Stimulated activated CD4-positive, alpha-beta T cell treated with anti-CD3 and anti-CD28 coated beads, Interleukin-12 subunit alpha, Interleukin-12 subunit beta, amount 100 ng/mL, for 24 hours (primary cell): ENCODE measurements at regions not wholly inside any gene's neighbourhood (a gene's known extent, or its start where the extent isn't known, plus 50 kb on each side); places are given as distances from the start of the nearest gene placed in this dataset.

Source experiments
- DNase-seq, 2 experiments: peaks; one replicate each; pipeline ENCODE4 v3.0.0-alpha.2; 2020; ENCODE audit warnings: low read depth in 2 of 2

DNA sequence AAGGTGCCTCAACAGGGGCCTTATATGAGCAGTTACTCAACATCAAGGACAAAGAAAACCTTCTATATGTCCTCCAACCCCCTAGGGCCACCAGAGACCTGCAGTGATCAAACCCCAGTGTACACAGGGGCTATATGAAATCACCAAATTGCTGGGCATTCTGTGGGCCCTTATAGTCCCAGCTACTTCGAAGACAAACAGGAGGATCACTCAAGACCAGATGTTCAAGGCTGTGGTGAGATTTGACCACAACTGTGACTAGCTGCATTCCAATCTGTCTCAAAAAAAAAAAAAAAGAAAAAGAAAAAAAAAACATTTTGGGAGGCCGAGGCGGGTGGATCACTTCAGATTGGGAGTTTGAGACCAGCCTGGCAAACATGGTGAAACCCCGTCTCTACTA is 51.0 kb upstream of the PRB2 start:
- no peak for DNase-seq

DNA sequence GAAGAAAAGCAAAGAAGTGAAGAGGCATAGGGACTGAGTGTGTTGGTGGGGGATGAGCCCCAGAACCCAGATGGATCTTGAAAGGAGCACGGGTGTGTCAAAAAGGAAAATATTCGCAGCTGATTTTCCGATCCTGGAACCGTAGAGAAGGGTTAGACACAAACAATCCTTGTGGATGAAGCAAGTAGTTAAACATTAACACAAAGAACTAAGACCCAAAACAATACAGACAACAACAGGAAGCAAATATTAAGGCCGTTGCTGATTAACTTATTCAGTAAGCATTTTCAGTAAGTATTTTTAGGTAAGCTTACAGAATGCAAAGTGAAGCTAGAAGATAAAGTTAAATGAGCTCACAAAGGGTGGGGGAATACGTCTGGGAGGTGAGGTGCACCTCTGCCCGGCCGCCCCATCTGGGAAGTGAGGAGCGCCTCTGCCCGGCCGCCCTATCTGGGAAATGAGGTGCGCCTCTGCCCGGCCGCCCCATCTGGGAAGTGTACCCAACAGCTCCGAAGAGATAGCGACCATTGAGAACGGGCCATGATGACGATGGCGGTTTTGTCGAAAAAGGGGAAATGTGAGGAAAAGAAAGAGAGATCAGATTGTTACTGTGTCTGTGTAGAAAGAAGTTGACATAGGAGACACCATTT is 62.8 kb upstream of the PRB2 start:
- DNase-seq = no peak

DNA sequence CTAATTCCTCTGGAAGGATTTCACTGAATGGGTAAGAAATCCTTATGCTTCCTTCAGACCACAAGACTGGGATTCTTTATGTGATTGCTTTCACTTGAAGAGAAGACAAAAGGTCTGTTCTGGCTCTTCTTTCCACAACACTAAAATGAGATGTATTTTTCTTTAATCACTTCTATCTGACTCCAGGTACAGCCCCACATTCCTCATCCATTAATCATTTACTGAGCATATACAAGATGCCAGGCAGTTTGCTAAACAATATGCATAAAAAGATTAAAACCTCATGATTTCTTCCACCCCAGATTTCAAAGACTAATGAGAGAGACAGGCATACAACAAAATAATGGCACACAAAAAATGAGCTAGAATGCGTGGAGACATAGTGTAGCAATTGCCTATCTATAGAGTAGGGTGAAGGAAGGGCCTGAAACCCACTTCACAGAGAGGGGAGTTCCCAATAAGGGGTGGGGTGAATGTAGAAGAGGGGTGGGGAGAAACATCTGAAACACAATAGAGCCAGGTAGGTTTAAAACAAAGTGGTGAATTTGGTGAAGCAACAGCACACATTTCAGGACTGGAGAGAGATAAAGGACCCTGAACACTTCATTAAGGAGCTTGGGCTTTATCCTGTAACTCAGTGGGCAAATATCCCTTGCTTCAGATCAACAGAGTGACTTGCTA is 65.1 kb upstream of the PRB2 start:
- DNase-seq = no peak

- no peak for DNase-seq
Measured at GRCh38 chr12:11461433-11461832, 66.1 kb upstream of the PRB2 start.

DNA sequence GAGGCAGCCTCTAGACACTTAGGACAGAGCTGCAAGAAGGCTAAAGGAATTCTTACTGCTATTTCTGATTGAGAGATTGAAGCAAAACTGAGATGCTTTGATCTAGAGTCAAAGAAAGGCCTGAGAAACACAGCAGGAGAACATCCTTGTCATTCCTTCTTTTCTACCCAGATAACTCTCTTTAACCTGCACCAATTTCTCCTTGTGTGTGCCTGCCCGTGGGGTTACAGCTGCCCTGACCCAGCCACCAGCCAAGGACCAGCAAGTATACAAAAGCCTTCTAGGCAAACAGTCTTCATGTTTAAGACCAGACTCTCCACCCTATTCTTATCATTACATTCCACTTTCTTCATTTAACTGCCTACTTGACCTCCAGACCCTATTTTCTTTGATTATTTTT is 81.7 kb upstream of the PRB2 start:
- DNase-seq = no peak

DNA sequence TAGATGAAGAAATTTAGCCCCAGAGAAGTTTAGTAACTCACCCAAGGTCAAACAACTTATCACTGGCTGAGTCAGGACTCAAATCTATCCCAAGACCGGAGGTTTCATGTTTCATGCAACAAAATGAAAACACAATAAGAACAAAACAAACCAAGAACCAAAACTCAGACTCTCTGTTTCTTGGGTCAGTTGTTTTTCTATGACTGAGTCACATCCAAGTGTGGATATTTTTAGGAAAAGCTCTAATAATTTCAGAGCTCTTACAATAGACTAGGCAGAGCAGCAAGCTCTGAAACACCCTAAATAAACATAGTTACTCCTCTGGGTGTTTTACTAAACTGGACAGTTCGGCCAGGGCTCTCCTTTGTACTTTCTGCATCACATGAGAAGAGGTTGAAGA is 87.6 kb upstream of the PRB2 start:
- DNase-seq = no peak

DNA sequence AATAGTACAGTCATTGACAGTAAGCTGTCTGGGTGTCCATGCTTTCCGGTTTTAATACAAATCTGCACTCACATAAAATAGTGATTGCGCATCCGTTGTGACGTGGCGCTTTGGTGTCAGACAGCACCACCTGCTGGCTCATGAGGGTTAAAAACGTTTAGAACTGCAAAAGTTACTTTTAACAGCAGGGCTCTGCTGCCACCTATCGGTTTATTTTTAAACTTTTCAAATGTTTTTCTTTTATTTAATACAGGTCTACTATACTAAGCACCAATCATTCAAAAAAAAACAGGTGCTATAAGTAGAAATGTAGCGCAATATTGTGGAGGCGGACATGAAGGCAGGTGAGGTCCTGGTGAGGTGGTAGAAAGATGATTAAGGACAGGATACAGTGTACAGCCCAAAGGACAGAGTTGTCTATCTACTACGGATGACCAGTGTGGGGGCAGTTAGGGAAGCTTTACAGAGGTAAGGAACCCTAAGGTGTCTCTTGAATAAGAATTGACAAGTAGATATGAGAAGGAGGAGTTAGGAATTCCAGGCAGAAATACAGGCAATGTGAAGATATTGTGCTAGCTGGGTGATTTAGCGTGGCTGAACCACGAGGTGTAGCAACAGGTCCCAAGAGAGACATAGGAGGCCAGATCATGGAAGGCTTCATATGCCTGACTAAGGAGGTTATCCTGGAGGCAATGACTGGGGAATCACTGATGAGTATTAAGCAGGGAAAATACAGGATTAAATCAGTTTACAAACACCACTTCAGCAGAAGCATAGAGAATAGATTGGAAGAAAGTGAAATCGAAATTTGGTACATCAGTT is 91.5 kb upstream of the PRB2 start:
- peak; percentile 65 to 68 for DNase-seq

- DNase-seq = no peak
Measured at GRCh38 chr12:11496157-11496851, 100.9 kb upstream of the PRB2 start.

DNA sequence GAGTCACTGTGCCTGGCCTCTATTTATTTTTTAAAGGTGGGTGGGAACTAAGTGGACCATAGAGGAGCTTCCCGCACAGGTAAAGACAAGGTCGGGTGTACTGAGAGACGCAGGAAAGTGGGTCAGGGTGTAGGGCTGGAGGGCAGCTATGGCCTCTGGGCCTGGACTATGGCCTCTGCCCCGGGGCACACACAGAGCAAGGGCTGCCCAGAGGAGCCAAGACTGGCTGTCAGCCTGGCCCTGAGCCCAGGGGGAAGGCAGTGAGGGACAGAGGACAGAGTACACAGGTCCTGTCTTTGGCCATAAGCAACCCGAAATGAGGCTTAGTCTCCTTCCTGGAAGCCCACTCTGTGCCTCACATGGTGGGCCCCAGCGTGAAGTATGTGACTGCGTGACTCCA is 102.1 kb upstream of the PRB2 start:
- no peak for DNase-seq

- DNase-seq = no peak
Measured at GRCh38 chr12:11497995-11498394, 102.6 kb upstream of the PRB2 start.

DNA sequence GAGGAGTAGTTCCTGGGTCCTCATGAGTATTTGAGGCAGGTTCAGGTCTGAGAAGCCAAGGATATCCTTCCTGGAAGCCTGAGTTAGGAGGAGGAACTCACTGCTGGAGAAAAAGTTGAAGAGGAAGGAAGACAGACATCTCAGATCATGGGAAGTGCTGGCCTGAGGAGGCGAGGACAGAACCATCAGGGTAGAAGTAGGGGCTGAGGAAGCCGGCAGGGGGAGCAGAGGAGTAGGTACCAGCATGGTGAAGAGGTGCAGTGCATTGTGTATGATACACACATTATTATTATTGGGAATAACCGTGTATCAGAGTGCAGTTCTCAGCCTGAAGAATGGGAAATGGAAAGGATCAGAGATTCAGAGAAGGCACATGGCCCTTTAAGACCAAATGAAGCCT is 103.2 kb upstream of the PRB2 start:
- peak in 1 of 2 experiments; percentile 11 for DNase-seq

GRCh38 chr12:11499806-11500187 is 104.4 kb upstream of the PRB2 start:
- no peak for DNase-seq

DNA sequence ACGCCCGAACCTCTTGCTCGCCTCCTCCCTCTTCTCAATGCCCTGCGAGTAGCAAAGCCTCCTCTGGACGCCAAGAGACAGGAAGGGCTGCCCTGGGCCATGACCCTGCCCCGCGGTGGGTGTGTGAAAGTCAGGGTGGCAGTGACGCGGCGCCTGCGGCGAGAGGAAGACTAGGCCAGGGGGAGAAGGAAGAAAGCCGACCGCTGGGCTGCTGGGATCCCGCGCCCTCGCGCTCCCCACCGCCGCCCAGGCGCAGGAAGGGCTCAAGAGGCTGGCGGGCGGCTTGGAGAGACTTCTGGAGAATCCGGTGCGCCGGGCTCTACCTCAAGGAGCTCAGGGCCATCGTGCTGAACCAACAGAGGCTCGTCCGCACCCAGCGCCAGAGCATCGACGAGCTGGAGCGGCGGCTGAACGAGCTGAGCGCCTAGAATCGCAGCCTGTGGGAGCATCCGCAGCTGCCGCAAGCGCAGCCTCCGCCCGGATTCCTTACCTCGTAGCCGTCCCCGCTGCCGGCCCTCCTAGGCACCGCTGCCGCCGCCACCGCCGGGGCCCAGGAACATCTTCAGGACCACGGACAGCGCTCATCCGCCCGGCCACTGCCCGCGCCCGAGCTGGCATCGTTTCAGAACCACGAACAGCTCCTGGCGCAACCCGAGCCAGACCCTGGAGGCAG is 105.0 kb upstream of the PRB2 start:
- peak; percentile 51 to 74 for DNase-seq

DNA sequence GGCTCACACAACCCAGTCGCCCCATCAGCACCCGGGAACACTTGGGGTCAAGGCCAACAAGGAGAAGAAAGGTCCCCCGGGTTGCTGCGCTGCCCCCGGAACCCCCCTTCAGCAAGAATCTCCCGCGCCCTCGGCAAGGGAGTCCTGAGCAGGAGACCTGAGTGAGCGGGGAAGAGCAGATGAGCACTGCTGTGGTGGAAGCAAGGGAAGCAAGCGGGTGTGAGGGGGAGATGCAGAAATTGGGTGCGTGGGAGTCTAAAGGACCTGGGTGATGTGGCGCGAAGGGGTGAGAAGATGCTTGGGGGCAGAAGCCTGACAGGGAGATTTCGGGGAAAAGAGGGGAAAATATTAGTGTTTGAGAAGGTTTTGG is 105.5 kb upstream of the PRB2 start:
- DNase-seq = no peak

- DNase-seq = no peak
Measured at GRCh38 chr12:11508699-11509098, 113.3 kb upstream of the PRB2 start.

- no peak for DNase-seq
Measured at GRCh38 chr12:11509326-11509725, 114.0 kb upstream of the PRB2 start.

- DNase-seq = no peak
Measured at GRCh38 chr12:11510671-11511070, 115.3 kb upstream of the PRB2 start.

DNA sequence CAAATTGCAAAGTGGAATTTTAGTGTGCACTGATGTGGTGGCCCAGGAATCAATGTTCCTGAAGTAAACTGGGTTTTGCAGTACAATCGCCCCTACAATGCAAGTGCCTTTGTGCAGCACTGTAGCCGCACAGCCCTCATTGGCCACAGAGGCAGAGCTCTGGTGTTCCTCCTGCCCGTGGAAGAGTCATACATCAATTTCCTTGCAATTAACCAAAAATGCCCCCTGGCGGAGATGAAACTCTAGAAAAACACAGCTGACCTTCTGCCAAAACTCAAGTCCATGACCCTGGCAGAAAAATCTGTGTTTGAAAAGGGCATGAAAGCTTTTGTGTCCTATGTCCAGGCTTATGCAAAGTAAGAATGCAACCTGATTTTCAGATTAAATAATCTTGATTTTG is 117.9 kb upstream of the PRB2 start:
- DNase-seq = no peak

- DNase-seq = no peak
Measured at GRCh38 chr12:11517080-11517479, 121.7 kb upstream of the PRB2 start.

DNA sequence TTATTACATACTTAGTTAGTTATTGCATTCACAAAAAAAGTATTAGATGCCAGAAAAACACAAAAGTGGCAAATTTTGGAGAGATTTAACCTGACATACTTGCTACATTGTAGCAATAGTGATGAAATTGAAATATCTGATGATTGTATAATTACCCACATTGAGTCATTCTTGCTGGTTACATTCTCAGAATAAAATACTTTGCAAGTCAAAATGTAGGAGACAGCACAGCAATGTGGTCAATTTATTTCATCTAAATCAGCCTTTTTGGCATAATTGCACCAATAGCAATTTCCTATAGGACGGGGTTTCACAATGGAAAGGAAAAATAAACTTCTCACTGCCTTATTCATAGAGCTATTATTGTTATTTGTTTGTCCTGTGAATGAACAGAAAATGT is 125.0 kb upstream of the ETV6 start:
- DNase-seq = no peak

- DNase-seq = no peak
Measured at GRCh38 chr12:11534064-11534463, 115.4 kb upstream of the ETV6 start.

- DNase-seq = no peak
Measured at GRCh38 chr12:11535127-11535526, 114.3 kb upstream of the ETV6 start.
